Testis (tissue), 2 donors: ENCODE measurements at regions not wholly inside any gene's neighbourhood (a gene's known extent, or its start where the extent isn't known, plus 50 kb on each side); places are given as distances from the start of the nearest gene placed in this dataset.
A peak's percentile ranks its signal among the peaks of the same experiment; 100 is the strongest.

Experiments used
- DNase-seq: peaks from one replicate; pipeline ENCODE4 v3.0.0-alpha.2; 2019
- H3K27ac ChIP-seq, 2 donors: fragments of 200-600 bp; sonication (generic); one replicate each; pipeline ENCODE4 v1.5.1; 2019
- H3K27me3 ChIP-seq: fragments of 200-600 bp; sonication (generic); one replicate; pipeline ENCODE4 v1.5.1; 2019
- H3K36me3 ChIP-seq: fragments of 200-600 bp; sonication (generic); one replicate; pipeline ENCODE4 v1.5.1; 2017; ENCODE audit warnings: low read depth; ENCODE audit errors: missing control alignments
- H3K4me1 ChIP-seq: fragments of 200-600 bp; sonication (generic); one replicate; pipeline ENCODE4 v1.5.1; 2019
- H3K4me3 ChIP-seq, 2 donors: fragments of 200-600 bp; sonication (generic); one replicate each; pipeline ENCODE4 v1.5.1; 2017 to 2019
- H3K9me3 ChIP-seq: fragments of 200-600 bp; sonication (generic); one replicate; pipeline ENCODE4 v1.5.1; 2017
- CTCF ChIP-seq, 3 experiments: fragments of 450-650 bp in 2 of 3; fragments of 200-600 bp in 1 of 3; sonication (generic) in 1 of 3; IDR thresholded peaks; one replicate each; pipeline ENCODE4 v1.5.1; 2016 to 2019; ENCODE audit warnings: antibody characterized with exemption in 3 of 3, mild to moderate bottlenecking in 2 of 3, moderate library complexity in 1 of 3
- POLR2A ChIP-seq: fragments of 450-650 bp; IDR thresholded peaks from one replicate; pipeline ENCODE4 v1.6.1; 2017; ENCODE audit warnings: antibody characterized with exemption, mild to moderate bottlenecking, moderate library complexity
- WGBS, 2 donors: methylation state at CpG; one replicate each; pipeline ENCODE4 v1.1.5; 2018; 5-methylcytosine and 5-hydroxymethylcytosine counted together
- intact Hi-C: fragments of 100-400 bp; cut with DNase I; formaldehyde crosslinking; loops from one replicate; pipeline ENCODE4 v1.15.1; 2023; ENCODE audit warnings: low total_unique reads

- H3K4me1 ChIP-seq: no peaks in the 10 kb centered on the region
- no peak overlapping the region for H3K4me3 ChIP-seq
- H3K27me3 ChIP-seq: no peaks in the 10 kb centered on the region
- no peak overlapping the region for H3K27ac ChIP-seq
- WGBS, 2 donors: 92 to 96% methylated on average over 9 of the region's 9 CpGs
- H3K36me3 ChIP-seq: no peaks in the 10 kb centered on the region
- H3K9me3 ChIP-seq: no peaks in the 10 kb centered on the region
- DNase-seq: no peak
- intact Hi-C loops: no loop called here
- TF ChIP-seq CTCF (IDR thresholded peaks at IDR 0.05) (no peak), POLR2A (no peak)
Measured at GRCh38 chr1:213448360-213448759, 397.3 kb downstream of the RPS6KC1 start.

GRCh38 chr1:213448776-213449175 is 397.7 kb downstream of the RPS6KC1 start:
- H3K4me1 ChIP-seq: no peaks in the 10 kb centered on the region
- no peaks in the 10 kb centered on the region for H3K27me3 ChIP-seq
- no peak for DNase-seq
- no peaks in the 10 kb centered on the region for H3K36me3 ChIP-seq
- WGBS, 2 donors: 72 to 84% methylated on average over 4 of the region's 4 CpGs
- H3K27ac ChIP-seq: no peak overlapping the region
- intact Hi-C loops: no loop called here
- H3K9me3 ChIP-seq: no peaks in the 10 kb centered on the region
- H3K4me3 ChIP-seq: no peak overlapping the region
- TF ChIP-seq CTCF (IDR thresholded peaks at IDR 0.05): no peak
- no peak for TF ChIP-seq POLR2A

- no peaks in the 10 kb centered on the region for H3K9me3 ChIP-seq
- DNase-seq: no peak
- no peaks in the 10 kb centered on the region for H3K27me3 ChIP-seq
- no peaks in the 10 kb centered on the region for H3K4me1 ChIP-seq
- H3K27ac ChIP-seq: no peak overlapping the region
- intact Hi-C loops: no loop called here
- no peak overlapping the region for H3K4me3 ChIP-seq
- H3K36me3 ChIP-seq: no peaks in the 10 kb centered on the region
- WGBS, 2 donors: 81 to 90% methylated on average over 2 to 4 of the region's 4 CpGs
- TF ChIP-seq POLR2A (no peak), CTCF (IDR thresholded peaks at IDR 0.05) (no peak)
Measured at GRCh38 chr1:213452501-213452900, 401.5 kb downstream of the RPS6KC1 start.

- WGBS, 2 donors: 35 to 57% methylated on average over 4 of the region's 4 CpGs
- intact Hi-C loops: no loop called here
Measured at GRCh38 chr1:213457186-213457585, 406.1 kb downstream of the RPS6KC1 start.

More at GRCh38 chr1:213457186-213457585, 406.1 kb downstream of the RPS6KC1 start:
- Histone ChIP-seq H3K27ac (peak overlapping the region in 1 of 2 donors; percentile 15), H3K9me3 (no peaks in the 10 kb centered on the region), H3K36me3 (no peaks in the 10 kb centered on the region), H3K27me3 (no peaks in the 10 kb centered on the region), H3K4me3 (no peak overlapping the region), H3K4me1 (no peaks in the 10 kb centered on the region)
- no peak for DNase-seq
- TF ChIP-seq CTCF (IDR thresholded peaks at IDR 0.05) (no peak), POLR2A (no peak)
